ENCODE measurements at regions not wholly inside any gene's neighbourhood (a gene's known extent, or its start where the extent isn't known, plus 50 kb on each side); places are given as distances from the start of the nearest gene placed in this dataset.

- no peak for TF ChIP-seq CTCF (IDR thresholded peaks at IDR 0.05; ENCODE audit: control extremely low read depth in 1 of 3, insufficient read depth in 1 of 3, low read depth in 1 of 3, low read length in 3 of 3)
- no peak for TF ChIP-seq EGR1 (IDR thresholded peaks at IDR 0.05; ENCODE audit: borderline replicate concordance, low read depth, low read length)
- no peak for TF ChIP-seq ATF3 (IDR thresholded peaks at IDR 0.05; ENCODE audit: insufficient read depth, low read depth, low read length)
- no peak for TF ChIP-seq JUND (IDR thresholded peaks at IDR 0.05; ENCODE audit: low read length)
- no peak for TF ChIP-seq ZNF274 (IDR thresholded peaks at IDR 0.05; ENCODE audit: borderline replicate concordance, extremely low read depth, low read length)
- no peak for TF ChIP-seq GABPA (IDR thresholded peaks at IDR 0.05; ENCODE audit: borderline replicate concordance, insufficient read depth, low read length)
- TF ChIP-seq POLR2AphosphoS5 (IDR thresholded peaks at IDR 0.05; ENCODE audit: low read depth, low read length): no peak
- TF ChIP-seq BRCA1 (IDR thresholded peaks at IDR 0.05; ENCODE audit: low read depth, low read length): no peak
- no peak for TF ChIP-seq EZH2 (IDR thresholded peaks at IDR 0.05; ENCODE audit: low read depth, low read length, severe bottlenecking)
- no peak for TF ChIP-seq GTF2F1 (IDR thresholded peaks at IDR 0.05; ENCODE audit: borderline replicate concordance, low read depth, low read length)
- TF ChIP-seq YY1 (IDR thresholded peaks at IDR 0.05; ENCODE audit: low read depth, low read length): no peak
- no peak for TF ChIP-seq MAX (IDR thresholded peaks at IDR 0.05)
- no peak for TF ChIP-seq HDAC2 (IDR thresholded peaks at IDR 0.05; ENCODE audit: borderline replicate concordance in 1 of 2, low read depth in 2 of 2, low read length in 2 of 2)
These were observed 409.3 kb upstream of the TBX3 start for GRCh38 chr12:115093261-115093660.

Measured in H1 (cell line).